Stomach smooth muscle (tissue), 2 donors: ENCODE measurements at regions not wholly inside any gene's neighbourhood (a gene's known extent, or its start where the extent isn't known, plus 50 kb on each side); places are given as distances from the start of the nearest gene placed in this dataset.

ENCODE experiments used
- H3K27ac ChIP-seq: one replicate; pipeline ENCODE4 v1.7.0; 2013; ENCODE audit warnings: mild to moderate bottlenecking, low read length, inconsistent platforms
- H3K27me3 ChIP-seq, 2 donors: one replicate each; pipeline ENCODE4 v1.7.0; 2013; ENCODE audit warnings: low read length in 2 of 2; ENCODE audit not compliant: insufficient read depth in 2 of 2, control insufficient read depth in 1 of 2
- H3K36me3 ChIP-seq, 2 donors: one replicate each; pipeline ENCODE4 v1.7.0; 2013; ENCODE audit warnings: low read length in 2 of 2; ENCODE audit not compliant: control insufficient read depth in 2 of 2, insufficient read depth in 2 of 2
- H3K4me1 ChIP-seq: one replicate; pipeline ENCODE4 v1.7.0; 2013; ENCODE audit warnings: low read length; ENCODE audit not compliant: control insufficient read depth, insufficient read depth
- H3K4me3 ChIP-seq, 2 donors: one replicate each; pipeline ENCODE4 v1.7.0; 2013; ENCODE audit warnings: low read length in 2 of 2
- H3K9ac ChIP-seq, 2 donors: one replicate each; pipeline ENCODE4 v1.7.0; 2013; ENCODE audit warnings: low read length in 2 of 2, mild to moderate bottlenecking in 1 of 2
- H3K9me3 ChIP-seq, 2 donors: one replicate each; pipeline ENCODE4 v1.7.0; 2013; ENCODE audit warnings: low read length in 2 of 2; ENCODE audit not compliant: control insufficient read depth in 2 of 2
- donor health status: healthy.
- donor health status: Pancreatic carcinoma.

DNA sequence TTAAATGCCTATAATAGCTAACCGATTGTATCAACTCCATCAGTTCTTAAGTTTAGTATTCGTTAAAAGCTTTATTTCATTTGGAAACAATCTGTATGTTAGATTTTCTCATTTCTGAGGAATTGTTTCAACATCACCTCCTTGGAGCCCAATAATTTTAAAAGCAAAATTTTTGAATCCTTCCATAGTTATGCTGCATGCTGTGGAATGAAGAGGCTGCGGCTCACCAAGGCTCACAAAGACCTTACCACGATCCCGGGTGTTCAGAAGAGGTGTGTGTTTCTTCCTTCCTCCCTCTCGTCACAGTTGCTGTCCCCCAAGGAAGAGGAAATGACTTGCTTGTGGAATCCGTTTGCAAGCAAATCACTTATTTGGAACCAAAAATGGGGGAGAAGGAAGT is 143.8 kb downstream of the FGF1 start:
- Histone ChIP-seq H3K4me3 (no peak overlapping the region), H3K4me1 (peaks cover 4% of the 10 kb centered on the region), H3K27ac (no peak overlapping the region), H3K36me3 (no peaks in the 10 kb centered on the region), H3K9ac (no peak overlapping the region), H3K27me3 (no peaks in the 10 kb centered on the region), H3K9me3 (no peaks in the 10 kb centered on the region)

DNA sequence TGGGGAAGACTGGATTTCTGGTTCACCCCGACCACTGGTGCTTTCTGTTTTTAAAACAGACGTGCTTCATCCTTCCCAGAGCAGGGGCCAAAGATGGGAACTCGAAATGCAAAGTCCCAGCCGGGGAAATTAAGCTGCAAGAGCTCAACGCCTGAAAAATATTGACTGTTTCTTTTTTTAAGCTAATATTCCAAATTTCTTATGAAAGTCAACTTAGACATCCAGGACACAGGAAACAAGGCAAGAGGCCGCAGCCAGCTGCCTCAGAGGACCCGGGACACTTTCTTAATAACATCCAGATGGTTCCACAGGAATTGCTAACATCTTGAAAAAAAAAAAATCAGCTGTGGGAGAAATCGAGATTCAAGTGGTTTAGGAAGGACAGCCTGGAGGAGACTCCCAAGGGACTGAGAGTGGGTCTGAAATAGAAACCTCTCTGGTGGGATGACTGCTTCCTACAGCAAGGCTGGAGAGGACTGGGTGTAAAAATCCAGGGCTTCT is 144.9 kb downstream of the FGF1 start:
- peaks cover 4% of the 10 kb centered on the region for H3K4me1 ChIP-seq
- H3K4me3 ChIP-seq: no peak overlapping the region
- peak overlapping the region; percentile 2 for H3K27ac ChIP-seq

DNA sequence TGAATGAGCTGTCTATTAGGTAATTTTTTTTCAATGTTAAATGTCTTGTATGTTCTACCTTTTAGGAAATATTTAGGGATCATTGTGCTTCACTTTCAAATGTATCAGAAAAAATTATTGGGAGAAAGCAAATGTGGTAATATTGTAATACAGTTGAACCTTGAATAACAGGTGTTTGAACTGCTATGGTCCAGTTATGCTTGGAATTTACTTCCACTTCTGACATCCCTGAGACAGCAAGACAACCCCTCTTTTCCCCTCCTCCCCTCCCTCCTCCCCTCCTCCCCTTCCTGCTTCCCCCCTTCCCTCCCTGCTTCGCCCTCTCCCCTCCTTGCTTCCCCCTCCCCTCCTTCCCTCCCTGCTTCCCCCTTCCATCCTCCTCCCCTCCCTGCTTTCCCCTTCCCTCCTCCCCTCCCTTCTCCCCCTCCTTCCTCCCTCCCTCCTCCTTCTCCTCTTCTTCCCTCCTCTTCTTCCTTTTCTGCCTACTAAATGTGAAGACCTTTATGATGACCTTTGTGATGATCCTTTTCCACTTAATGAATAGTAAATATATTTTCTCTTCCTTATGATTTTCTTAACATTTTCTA is 146.6 kb downstream of the FGF1 start:
- Histone ChIP-seq H3K27ac (no peak overlapping the region), H3K27me3 (no peaks in the 10 kb centered on the region), H3K4me3 (no peak overlapping the region), H3K4me1 (peaks cover 4% of the 10 kb centered on the region), H3K9ac (no peak overlapping the region), H3K9me3 (peaks cover 4 to 11% of the 10 kb centered on the region in 2 donors), H3K36me3 (no peaks in the 10 kb centered on the region)

More for the DNA sequence above, 144.9 kb downstream of the FGF1 start:
- H3K9ac ChIP-seq: no peak overlapping the region
- H3K27me3 ChIP-seq: no peaks in the 10 kb centered on the region
- H3K36me3 ChIP-seq: no peaks in the 10 kb centered on the region
- H3K9me3 ChIP-seq: no peaks in the 10 kb centered on the region

DNA sequence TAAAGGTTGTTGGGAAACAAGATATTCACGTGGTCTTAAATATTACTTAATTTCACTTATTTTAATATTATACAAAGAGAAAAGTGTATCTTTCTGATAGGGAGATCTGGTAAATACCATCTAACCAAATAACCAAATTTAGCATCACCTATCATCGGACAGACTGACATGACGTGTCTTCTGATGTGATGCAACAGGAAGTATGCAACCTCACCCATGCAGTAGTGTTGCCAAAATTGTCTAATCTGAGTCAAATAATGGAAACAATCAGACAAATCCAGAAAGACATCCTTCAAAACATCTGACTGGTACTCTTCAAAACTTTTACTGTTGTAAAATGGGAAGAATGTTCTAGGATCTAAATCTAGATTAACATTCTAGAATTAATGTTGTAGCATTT is 148.0 kb downstream of the FGF1 start:
- no peak overlapping the region for H3K27ac ChIP-seq
- H3K9ac ChIP-seq: no peak overlapping the region
- no peak overlapping the region for H3K4me3 ChIP-seq
- H3K27me3 ChIP-seq: no peaks in the 10 kb centered on the region
- H3K4me1 ChIP-seq: peaks cover 4% of the 10 kb centered on the region
- peaks cover 4 to 13% of the 10 kb centered on the region in 2 donors for H3K9me3 ChIP-seq
- no peaks in the 10 kb centered on the region for H3K36me3 ChIP-seq

DNA sequence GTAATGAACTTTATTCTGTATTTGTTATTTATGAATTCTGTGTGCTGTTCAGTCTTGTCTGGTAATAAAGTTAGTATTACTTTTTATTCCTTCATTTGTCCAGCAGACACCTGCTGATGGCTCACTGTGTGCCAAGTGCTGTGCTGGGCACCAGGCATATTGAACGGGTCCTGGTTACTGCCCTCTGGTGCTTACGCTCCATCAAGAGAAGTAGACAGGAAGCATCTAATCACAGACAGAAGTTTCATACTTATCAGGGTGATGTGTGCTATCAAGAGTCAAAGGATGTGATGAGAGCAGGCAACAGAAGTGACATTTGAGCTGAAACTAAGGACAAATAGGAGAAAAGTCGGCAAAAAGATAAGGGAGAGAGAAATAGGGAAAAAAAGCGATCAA is 153.1 kb downstream of the FGF1 start:
- Histone ChIP-seq H3K27me3 (no peaks in the 10 kb centered on the region), H3K9ac (no peak overlapping the region), H3K27ac (no peak overlapping the region), H3K4me1 (no peaks in the 10 kb centered on the region), H3K4me3 (no peak overlapping the region), H3K9me3 (peaks cover 4 to 13% of the 10 kb centered on the region in 2 donors), H3K36me3 (no peaks in the 10 kb centered on the region)

DNA sequence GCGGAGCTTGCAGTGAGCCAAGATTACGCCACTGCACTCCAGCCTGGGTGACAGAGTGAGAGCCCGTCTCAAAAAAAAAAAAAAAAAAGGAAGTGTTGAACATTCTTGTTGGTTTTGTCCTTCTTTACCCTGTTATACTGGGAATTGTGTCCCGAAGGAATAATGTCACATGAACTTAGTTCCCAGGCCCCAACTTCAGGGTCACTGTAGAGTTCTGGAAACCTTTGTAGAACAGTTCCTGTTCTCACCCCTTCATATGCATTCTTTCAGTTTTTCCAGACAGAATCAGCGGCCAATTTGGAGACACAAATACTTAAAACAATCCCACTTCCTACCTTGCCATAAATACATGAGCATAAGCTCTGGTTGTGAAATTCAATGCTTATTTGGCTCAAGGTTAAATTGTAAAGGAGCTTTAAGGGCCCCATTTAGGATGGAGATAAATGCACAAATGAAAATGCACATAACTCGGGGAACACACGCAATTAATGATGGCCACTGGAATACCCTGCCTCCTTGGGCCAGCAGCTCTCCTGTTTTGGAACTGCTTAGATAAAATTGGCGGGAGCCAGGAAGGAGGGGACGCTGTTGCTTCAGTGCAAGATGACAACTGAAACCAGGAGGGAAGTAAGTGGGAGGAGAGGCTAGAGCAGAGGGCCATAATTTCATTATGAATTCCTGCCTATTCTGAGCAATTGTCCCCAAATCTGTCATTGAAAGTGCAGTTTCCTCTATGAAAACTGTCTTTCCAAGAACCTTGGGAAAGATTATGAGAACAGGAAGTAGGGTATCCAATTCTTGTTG is 153.7 kb downstream of the FGF1 start:
- H3K4me1 ChIP-seq: no peaks in the 10 kb centered on the region
- no peak overlapping the region for H3K9ac ChIP-seq
- no peak overlapping the region for H3K4me3 ChIP-seq
- peaks cover 4 to 13% of the 10 kb centered on the region in 2 donors for H3K9me3 ChIP-seq
- no peaks in the 10 kb centered on the region for H3K36me3 ChIP-seq
- H3K27ac ChIP-seq: no peak overlapping the region
- no peaks in the 10 kb centered on the region for H3K27me3 ChIP-seq

DNA sequence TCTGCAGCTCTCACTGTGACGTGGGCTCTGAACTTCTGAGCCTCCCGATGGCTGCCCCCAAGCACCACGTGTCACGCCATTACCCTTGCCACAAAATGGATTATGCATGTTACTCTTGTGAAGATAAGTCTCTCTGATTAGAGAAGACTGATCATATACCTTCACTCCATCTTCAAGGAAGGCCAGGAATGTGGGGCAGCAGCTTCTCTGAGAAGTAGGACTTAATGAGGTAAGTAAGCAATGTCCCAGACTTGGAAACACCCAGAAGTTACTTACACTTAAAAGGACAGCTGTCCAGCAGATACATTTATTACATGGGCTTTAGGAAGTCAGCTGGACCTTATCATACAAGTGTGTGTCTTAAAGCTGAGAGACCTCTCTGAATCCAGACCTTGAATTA is 155.0 kb downstream of the FGF1 start:
- Histone ChIP-seq H3K27me3 (no peaks in the 10 kb centered on the region), H3K9ac (no peak overlapping the region), H3K4me1 (no peaks in the 10 kb centered on the region), H3K4me3 (no peak overlapping the region), H3K27ac (no peak overlapping the region), H3K36me3 (no peaks in the 10 kb centered on the region), H3K9me3 (peaks cover 4 to 13% of the 10 kb centered on the region in 2 donors)

DNA sequence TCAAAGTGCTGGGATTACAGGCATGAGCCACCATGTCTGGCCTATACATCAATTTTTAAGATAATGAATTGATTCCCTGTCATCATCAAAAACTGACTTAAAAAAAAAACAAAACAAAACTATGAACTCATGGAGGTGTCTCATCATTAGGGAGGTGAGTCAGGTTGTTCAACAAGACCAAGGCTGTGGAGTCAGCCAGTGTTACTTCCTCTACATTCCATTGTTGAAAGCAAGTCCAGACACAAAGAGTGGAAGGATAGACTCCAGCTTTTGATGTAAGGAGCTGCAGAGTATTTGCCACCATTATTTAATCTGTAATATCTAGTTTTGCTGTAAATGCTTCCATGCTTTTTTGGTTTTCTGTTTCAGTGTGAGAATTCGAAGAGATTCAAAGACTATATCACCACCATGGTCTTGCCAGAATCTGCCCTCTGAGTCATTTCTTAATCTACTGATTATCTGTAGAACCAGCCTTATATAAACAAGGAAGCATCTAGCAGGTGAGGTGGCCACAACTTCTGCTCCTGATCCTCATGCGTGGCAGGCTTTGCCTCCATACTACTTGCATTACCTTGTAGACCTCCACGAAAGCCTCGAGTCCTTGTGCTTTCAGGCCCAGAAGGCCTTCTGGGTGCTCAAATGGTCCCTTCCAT is 156.1 kb downstream of the FGF1 start:
- H3K9me3 ChIP-seq: peaks cover 4 to 7% of the 10 kb centered on the region in 2 donors
- H3K4me3 ChIP-seq: no peak overlapping the region
- H3K36me3 ChIP-seq: no peaks in the 10 kb centered on the region
- no peak overlapping the region for H3K27ac ChIP-seq
- H3K9ac ChIP-seq: no peak overlapping the region
- no peaks in the 10 kb centered on the region for H3K27me3 ChIP-seq
- H3K4me1 ChIP-seq: no peaks in the 10 kb centered on the region

DNA sequence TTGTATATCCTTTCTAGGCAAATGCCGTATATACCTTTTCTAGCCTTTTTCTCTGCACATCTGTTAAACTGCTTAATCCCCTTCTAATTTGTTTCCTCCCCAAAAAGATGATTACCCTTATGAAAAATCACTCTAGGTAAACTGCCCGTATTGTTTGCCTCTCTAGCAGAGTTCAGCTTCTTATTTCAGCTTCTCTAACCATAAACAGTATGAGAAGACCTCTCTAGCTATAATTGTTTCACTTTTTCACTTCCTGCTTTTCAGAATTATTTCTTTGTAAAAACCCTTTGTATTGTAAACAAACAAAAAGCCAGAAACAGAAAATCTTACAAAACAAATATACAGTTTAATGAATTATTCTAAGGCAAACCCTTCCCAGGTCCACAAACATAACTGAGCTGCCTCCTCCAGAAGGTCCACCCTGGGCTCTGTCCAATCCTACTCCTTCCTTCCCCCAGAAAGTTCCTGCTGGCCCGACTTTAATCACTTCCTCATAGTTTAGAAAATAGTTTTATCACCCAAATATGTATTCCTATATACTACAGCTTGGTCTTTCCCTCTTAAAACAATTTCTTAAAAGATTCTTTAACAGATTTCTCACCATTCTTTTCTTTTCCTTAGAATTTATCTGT is 158.1 kb downstream of the FGF1 start:
- Histone ChIP-seq H3K4me3 (no peak overlapping the region), H3K36me3 (no peaks in the 10 kb centered on the region), H3K9me3 (no peaks in the 10 kb centered on the region), H3K27me3 (no peaks in the 10 kb centered on the region), H3K27ac (no peak overlapping the region), H3K9ac (no peak overlapping the region), H3K4me1 (no peaks in the 10 kb centered on the region)

DNA sequence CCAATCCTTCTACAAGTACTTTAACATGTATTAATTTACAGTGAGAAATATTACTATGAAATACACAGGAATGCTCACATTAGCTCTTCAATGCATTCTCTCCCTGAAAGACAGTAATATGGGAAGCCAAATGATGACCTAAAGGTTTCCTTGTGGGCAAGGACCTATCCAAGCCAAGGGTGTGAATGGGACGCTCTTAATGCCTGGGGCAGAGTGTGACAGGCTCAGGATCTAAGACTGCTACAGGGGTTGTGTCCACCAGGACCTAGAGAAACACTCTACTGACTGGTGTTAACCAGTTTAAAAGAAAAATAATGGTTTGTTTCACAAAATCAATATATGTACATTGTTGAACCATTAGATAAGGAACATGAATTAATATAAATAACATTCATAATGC is 158.7 kb downstream of the FGF1 start:
- Histone ChIP-seq H3K4me1 (no peaks in the 10 kb centered on the region), H3K36me3 (no peaks in the 10 kb centered on the region), H3K27me3 (no peaks in the 10 kb centered on the region), H3K27ac (no peak overlapping the region), H3K9me3 (no peaks in the 10 kb centered on the region), H3K9ac (no peak overlapping the region), H3K4me3 (no peak overlapping the region)
